ENCODE measurements at regions not wholly inside any gene's neighbourhood (a gene's known extent, or its start where the extent isn't known, plus 50 kb on each side); places are given as distances from the start of the nearest gene placed in this dataset.

- no peak for DNase-seq (ENCODE audit: low read depth, low spot score)
Measured at GRCh38 chr10:124265391-124265745, 153.4 kb downstream of the OAT start.

- DNase-seq (ENCODE audit: low read depth, low spot score): no peak
Measured at GRCh38 chr10:124264711-124265390, 153.9 kb downstream of the OAT start.

GRCh38 chr10:124264271-124264670 is 154.5 kb downstream of the OAT start:
- no peak for DNase-seq (ENCODE audit: low read depth, low spot score)

GRCh38 chr10:124263726-124264125 is 155.0 kb downstream of the OAT start:
- no peak for DNase-seq (ENCODE audit: low read depth, low spot score)

- no peak for DNase-seq (ENCODE audit: low read depth, low spot score)
Measured at GRCh38 chr10:124262971-124263370, 155.8 kb downstream of the OAT start.

- no peak for DNase-seq (ENCODE audit: low read depth, low spot score)
Measured at GRCh38 chr10:124262234-124262865, 156.4 kb downstream of the OAT start.

GRCh38 chr10:124259139-124259825 is 159.4 kb downstream of the OAT start:
- no peak for DNase-seq (ENCODE audit: low read depth, low spot score)

GRCh38 chr10:124257781-124258180 is 160.9 kb downstream of the OAT start:
- DNase-seq (ENCODE audit: low read depth, low spot score): no peak

GRCh38 chr10:124256151-124256550 is 162.6 kb downstream of the OAT start:
- DNase-seq (ENCODE audit: low read depth, low spot score): no peak

- DNase-seq (ENCODE audit: low read depth, low spot score): no peak
Measured at GRCh38 chr10:124255556-124255955, 162.2 kb upstream of the CHST15 start.

GRCh38 chr10:124254490-124254889 is 161.1 kb upstream of the CHST15 start:
- DNase-seq (ENCODE audit: low read depth, low spot score): peak; percentile 72

GRCh38 chr10:124253006-124253405 is 159.6 kb upstream of the CHST15 start:
- no peak for DNase-seq (ENCODE audit: low read depth, low spot score)

GRCh38 chr10:124252097-124252715 is 158.8 kb upstream of the CHST15 start:
- peak; percentile 0 for DNase-seq (ENCODE audit: low read depth, low spot score)

- peak; percentile 0 for DNase-seq (ENCODE audit: low read depth, low spot score)
Measured at GRCh38 chr10:124251317-124252065, 158.1 kb upstream of the CHST15 start.

- peak; percentile 0 for DNase-seq (ENCODE audit: low read depth, low spot score)
Measured at GRCh38 chr10:124250506-124250905, 157.1 kb upstream of the CHST15 start.

GRCh38 chr10:124249812-124250432 is 156.5 kb upstream of the CHST15 start:
- DNase-seq (ENCODE audit: low read depth, low spot score): no peak

- no peak for DNase-seq (ENCODE audit: low read depth, low spot score)
Measured at GRCh38 chr10:124249196-124249595, 155.8 kb upstream of the CHST15 start.

- DNase-seq (ENCODE audit: low read depth, low spot score): no peak
Measured at GRCh38 chr10:124248056-124249045, 155.0 kb upstream of the CHST15 start.

- no peak for DNase-seq (ENCODE audit: low read depth, low spot score)
Measured at GRCh38 chr10:124245806-124246440, 152.5 kb upstream of the CHST15 start.

- DNase-seq (ENCODE audit: low read depth, low spot score): no peak
Measured at GRCh38 chr10:124245191-124245590, 151.8 kb upstream of the CHST15 start.

Data from ELF-1 (cell line).